ENCODE measurements at regions not wholly inside any gene's neighbourhood (a gene's known extent, or its start where the extent isn't known, plus 50 kb on each side); places are given as distances from the start of the nearest gene placed in this dataset.

DNA sequence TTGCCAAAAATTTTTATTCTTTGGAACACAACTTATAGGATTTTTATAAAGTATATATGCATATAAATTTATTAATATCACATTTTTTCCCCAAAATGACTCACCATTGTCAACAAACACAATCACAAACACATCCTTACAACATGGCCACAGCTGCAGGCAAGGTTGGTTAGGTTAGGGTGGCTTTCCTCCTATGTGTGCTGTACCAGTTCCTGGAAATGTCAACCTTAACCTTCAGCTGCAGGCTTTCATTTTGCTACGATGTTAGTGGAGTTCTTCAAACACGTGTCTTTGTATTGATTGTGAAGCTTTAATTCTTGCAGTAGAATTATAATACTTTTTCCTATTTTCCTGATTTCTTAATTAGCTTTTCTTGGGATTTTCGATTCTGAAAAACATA lies 185.8 kb downstream of the PTEN start:
- TF ChIP-seq POLR2A (IDR thresholded peaks at IDR 0.05; ENCODE audit: low read depth, low read length) (no peak), POLR2AphosphoS5 (IDR thresholded peaks at IDR 0.05; ENCODE audit: low read depth, low read length) (no peak), TAF1 (IDR thresholded peaks at IDR 0.05; ENCODE audit: low read depth, low read length) (no peak), POU2F2 (IDR thresholded peaks at IDR 0.05; ENCODE audit: low read depth, low read length) (no peak), SPI1 (IDR thresholded peaks at IDR 0.05; ENCODE audit: low read depth, low read length) (no peak)

All from GM12891 (cell line).